ENCODE measurements at regions not wholly inside any gene's neighbourhood (a gene's known extent, or its start where the extent isn't known, plus 50 kb on each side); places are given as distances from the start of the nearest gene placed in this dataset.

DNA sequence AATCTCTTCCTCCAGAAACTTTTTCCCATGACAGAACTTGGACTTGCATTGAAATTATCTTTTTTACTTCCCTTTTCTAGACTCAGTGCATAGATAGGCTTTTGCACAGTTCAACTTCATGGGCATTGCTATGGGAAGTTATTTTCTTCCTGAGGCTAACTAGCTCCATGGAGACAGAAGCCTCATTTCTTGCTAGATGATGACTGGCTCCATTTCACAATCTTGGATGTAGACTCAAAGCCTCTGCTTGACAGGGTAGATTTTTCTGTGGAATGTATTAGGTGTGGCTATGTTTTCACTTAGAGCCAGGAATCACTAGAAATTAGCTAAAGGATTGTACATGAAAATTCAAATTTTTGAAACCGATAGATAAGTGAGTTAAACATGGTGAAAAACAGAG, 884.1 kb upstream of the MGAT4C start:
- DNase-seq (ENCODE audit: low spot score in 2 of 2): no peak
- no peak for FAIRE-seq

- FAIRE-seq (no peak), DNase-seq (ENCODE audit: low spot score in 2 of 2) (no peak)
Observed at GRCh38 chr12:87137220-87137619, 881.0 kb upstream of the MGAT4C start.

DNA sequence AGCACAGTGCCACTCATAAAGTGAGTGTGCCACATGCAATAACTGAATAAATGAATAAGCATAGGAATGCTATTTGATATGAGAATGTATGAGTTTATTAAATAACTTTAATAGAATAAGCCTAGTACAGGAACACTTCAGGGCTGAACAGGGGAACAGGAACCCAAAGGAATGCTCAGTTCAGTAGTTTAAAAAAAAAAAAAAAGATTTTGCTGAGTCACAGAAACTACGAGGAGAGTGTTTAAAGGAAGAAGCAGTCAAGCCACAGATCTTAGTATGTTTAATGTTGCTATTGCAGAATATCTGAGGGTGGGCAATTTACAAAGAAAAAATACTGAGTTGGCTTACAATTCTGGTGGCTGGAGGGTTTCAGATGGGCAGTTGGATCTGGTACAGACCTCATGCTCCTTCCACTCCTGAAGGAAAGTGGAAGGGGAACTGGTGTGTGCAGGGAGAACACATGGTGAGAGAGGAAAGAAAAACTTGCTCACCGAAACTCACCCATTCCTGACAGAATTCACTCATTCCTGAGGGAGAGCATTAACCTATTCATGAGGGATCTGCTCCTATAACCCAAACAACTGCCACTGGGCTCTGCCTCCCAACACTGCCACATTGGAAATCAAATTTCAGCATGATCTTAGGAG, 880.3 kb upstream of the MGAT4C start:
- FAIRE-seq (no peak), DNase-seq (ENCODE audit: low spot score in 2 of 2) (no peak)

DNA sequence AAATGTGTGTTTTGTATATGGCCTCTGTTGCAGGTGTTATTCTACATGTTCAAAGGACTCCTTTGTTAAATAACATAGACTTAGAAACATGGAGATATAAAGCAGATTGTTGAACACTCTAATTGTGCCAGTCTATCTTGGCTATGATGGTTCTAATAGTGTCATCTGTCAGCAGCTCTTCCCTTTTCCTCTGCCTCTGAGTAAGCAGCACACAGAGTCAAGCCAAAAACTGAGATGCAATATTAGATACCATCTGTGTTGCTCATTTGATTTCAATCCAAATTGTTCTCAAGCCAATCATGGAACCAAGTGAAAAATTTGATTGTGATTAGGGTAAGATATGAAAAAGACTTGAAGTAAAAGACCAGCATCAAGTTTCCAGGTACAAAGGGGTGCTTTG, 871.1 kb upstream of the MGAT4C start:
- DNase-seq (ENCODE audit: low spot score in 2 of 2) (no peak), FAIRE-seq (no peak)

DNA sequence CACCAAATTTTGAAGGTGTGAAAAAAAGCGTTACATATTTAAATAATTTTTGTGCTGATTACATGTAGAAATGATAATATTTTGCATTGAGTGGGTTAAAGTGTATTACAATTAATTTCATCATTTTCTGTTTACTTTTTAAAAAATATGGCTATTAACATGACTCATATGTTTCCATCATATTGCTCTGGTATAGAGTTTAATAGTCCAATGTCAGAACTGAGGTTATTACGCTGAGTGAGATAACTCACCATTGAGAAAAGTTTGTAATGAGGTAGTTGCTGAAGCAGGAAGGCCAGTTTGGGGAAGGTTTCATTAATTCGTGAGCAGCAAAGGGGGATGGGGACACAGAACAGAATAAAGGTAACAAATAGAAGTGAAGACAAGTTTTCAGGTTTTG, 865.7 kb upstream of the MGAT4C start:
- DNase-seq (ENCODE audit: low spot score in 2 of 2) (no peak), FAIRE-seq (no peak)

DNA sequence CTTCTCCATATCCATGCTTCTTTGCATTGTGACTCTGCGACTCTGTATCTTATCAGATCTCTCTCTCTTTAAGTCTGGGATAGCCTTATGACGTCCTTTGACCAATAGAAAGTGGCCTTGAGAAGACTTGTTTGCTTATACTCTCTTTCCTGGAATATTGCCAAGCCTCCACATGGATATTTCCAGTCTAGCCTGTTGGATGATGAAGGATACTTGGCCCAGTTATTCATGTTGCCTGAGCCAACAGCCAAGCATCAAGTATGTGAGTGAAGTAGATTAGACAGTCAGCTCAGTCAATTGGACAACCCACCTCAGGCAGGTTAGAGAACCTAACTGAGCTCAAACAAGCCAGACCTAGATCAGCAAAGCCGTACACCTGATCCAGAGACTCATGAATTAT, 864.2 kb upstream of the MGAT4C start:
- DNase-seq (ENCODE audit: low spot score in 2 of 2) (no peak), FAIRE-seq (no peak)

- FAIRE-seq (no peak), DNase-seq (ENCODE audit: low spot score in 2 of 2) (no peak)
Observed at GRCh38 chr12:87119713-87120112, 863.5 kb upstream of the MGAT4C start.

GRCh38 chr12:87117526-87117925, 861.3 kb upstream of the MGAT4C start:
- FAIRE-seq (no peak), DNase-seq (ENCODE audit: low spot score in 2 of 2) (no peak)

DNA sequence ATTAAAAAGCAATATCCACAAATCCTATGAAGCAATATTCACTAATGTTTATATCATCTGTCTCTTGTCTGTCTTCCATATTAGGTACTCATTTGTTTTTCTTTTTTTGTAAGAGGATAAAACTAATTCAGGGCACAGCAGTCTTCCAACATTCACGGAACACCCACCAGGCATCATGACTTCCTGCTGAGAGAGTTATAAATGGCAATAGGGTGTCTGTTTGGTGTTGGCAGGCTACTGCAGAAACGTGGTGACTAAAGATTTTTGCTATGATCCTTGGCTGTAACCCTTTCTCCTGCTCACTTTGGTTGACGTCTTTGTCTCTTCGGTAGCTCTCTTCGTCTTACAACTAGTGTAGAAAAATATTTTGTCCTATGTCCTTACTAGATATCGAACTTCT, 860.6 kb upstream of the MGAT4C start:
- FAIRE-seq: no peak
- no peak for DNase-seq (ENCODE audit: low spot score in 2 of 2)

DNA sequence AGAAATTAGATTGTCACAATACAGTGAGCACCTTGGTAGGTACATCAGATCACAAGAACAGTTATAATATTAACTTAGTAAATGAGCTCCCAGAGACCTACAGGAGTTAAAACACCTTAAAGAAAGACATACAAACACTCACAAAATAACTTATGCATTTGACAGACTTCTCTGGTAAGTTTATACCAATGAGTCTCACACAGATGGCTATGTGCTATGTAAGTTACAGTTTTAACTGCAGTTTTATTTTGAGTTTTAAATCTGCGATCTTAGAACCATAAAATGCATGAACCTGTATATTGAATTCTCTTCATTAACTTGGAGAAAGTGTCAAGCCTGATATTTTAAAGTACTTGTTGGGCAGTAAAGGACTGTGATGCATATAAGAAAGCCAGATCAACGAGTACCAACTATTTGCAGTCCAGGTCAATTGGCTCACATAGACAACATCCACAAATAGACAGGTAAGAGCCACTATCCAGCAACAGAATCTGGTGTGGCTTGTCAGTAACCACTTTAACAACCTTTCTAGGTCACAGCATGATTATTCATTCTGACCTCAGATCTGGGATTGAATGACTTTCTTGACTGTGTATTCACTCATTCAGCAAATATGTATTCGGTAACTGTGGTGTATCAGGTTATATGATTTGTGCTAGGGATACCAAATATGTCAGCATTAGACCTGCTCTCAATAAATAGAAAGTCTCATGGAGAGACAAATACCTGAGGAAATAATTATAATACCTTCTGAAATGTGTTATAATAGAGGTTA, 856.6 kb upstream of the MGAT4C start:
- DNase-seq (ENCODE audit: low spot score in 2 of 2) (no peak), FAIRE-seq (no peak)

DNA sequence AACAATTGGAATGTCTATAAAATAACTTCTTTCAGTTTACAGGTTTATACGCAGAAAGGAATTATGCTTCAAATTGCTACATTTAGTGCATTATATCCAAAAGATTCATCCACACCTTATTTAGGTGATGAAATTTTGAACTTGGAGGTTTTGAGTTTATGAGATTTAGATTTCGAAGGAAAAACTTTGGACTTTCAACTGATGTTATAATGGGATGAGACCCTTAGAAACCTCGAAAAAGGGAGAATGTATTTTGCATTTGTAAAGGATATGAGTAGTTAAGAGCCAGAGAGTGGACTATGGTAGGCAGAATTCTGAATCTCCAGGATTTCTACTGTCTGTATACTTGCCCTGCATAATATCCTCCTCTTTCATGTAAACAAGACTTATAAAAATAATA, 851.6 kb upstream of the MGAT4C start:
- no peak for FAIRE-seq

GRCh38 chr12:87107270-87107669, 851.1 kb upstream of the MGAT4C start:
- DNase-seq (ENCODE audit: low spot score in 2 of 2) (no peak), FAIRE-seq (no peak)

More for the DNA sequence above, 851.6 kb upstream of the MGAT4C start:
- no peak for DNase-seq (ENCODE audit: low spot score in 2 of 2)

- DNase-seq (ENCODE audit: low spot score in 2 of 2) (no peak), FAIRE-seq (no peak)
Observed at GRCh38 chr12:87096082-87096585, 839.9 kb upstream of the MGAT4C start.

DNA sequence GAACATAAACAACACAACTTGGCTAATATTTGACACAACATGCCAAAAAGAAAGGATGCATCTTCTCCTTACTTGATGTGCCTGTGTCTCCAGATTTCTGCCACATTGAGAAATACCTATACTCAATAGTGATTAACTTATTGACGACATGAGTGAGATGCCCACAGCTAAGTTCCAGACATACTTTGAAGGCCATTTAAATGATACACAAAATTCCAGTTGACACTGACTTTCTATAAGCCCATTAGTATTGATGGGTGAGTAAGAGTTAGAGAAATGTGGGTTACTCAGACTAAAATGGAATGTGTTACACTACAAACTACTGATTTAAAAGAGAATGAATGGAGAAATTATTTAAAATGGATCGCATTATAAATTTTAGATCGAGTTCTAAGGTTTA, 838.2 kb upstream of the MGAT4C start:
- FAIRE-seq: no peak

DNA sequence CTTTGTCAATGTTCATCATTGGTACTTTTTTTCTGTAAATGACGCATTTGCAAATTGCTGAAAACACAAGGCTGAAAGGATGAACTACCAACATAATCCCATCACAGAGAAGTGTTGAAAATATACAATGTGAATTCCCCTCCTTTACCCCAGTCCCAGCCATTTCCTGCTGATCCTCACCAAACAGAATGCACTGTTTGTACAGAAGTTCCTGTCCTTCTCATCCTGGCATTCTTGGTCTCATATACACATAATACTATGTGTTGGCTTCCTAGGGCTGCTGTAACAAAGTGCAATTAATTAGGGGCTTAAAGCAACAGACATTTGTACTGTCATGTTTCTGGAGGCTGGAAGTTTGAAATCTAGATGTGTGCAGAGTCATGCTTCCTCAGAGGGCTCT, 836.2 kb upstream of the MGAT4C start:
- no peak for DNase-seq (ENCODE audit: low spot score in 2 of 2)
- FAIRE-seq: no peak

More for the DNA sequence above, 838.2 kb upstream of the MGAT4C start:
- DNase-seq (ENCODE audit: low spot score in 2 of 2): no peak

- DNase-seq (ENCODE audit: low spot score in 2 of 2): no peak
- no peak for FAIRE-seq
Observed at GRCh38 chr12:87086118-87086891, 830.1 kb upstream of the MGAT4C start.

DNA sequence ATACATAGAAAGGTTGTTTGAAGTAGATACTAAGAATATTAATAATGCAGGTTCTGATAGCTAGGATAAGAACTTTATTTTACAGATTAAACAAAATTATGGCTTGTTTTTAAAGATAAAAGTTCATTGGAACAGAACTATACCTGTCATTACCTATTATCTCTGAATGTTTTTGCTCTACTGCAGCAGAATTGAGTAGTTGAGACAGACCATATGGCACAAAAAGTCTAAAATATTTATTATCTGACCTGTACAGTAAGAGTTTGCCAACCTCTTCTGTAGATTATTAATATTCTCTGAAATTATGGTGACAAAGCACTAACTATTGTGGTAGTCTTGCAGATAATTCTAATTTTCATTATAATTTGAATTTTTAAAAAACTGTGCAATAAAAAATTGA, 829.1 kb upstream of the MGAT4C start:
- FAIRE-seq (no peak), DNase-seq (ENCODE audit: low spot score in 2 of 2) (no peak)

DNA sequence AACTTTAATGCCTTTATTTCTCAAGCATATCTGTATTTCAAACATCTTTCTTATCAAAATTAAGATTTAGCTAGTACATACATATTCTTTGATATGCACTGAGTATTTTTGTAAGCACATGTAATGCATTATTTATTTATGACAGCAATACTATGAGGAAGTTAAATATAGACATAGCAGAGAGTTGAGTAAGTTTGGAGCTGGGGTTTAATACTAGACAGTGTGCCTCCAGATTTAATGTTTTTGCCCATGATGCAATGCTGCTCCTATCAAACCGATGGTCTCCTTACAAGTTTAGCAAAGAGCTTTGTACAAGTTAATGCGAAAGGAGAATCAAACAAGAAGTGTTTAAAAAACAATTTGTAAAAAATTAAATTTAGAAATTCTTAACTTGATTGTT, 826.6 kb upstream of the MGAT4C start:
- no peak for DNase-seq (ENCODE audit: low spot score in 2 of 2)
- no peak for FAIRE-seq

GRCh38 chr12:87074781-87075180, 818.6 kb upstream of the MGAT4C start:
- DNase-seq (ENCODE audit: low spot score in 2 of 2) (no peak), FAIRE-seq (no peak)

- DNase-seq (ENCODE audit: low spot score in 2 of 2): no peak
- FAIRE-seq: no peak
Observed at GRCh38 chr12:87066326-87066725, 810.1 kb upstream of the MGAT4C start.

DNA sequence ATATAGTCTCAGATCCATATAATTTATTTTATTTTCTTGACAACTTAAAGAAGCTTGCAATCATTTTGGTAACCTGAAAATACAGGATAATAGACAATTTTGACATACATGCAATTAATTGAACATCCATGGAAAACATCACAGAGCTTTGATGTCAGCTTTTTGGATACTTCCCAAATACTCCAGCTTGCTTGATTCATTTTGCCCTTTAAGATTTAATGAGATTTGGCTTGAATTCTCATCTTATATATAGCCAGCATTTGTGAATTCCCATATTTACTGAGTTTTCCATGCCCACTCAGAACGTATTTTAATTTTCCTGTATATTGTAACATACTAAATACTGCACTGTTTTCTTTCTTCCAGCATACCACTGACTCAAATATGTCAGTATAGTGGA, 803.0 kb upstream of the MGAT4C start:
- no peak for FAIRE-seq
- no peak for DNase-seq (ENCODE audit: low spot score in 2 of 2)
